Duodenal mucosa (tissue), 2 donors: ENCODE measurements at regions not wholly inside any gene's neighbourhood (a gene's known extent, or its start where the extent isn't known, plus 50 kb on each side); places are given as distances from the start of the nearest gene placed in this dataset.

Source experiments
- H3K27ac ChIP-seq: one replicate; pipeline ENCODE4 v1.7.0; 2013; ENCODE audit warnings: low read depth, low read length
- H3K27me3 ChIP-seq, 2 donors: one replicate each; pipeline ENCODE4 v1.7.0; 2013; ENCODE audit warnings: low read length in 2 of 2, control low read depth in 1 of 2; ENCODE audit not compliant: insufficient read depth in 2 of 2, control insufficient read depth in 1 of 2
- H3K36me3 ChIP-seq, 2 donors: one replicate each; pipeline ENCODE4 v1.7.0; 2013; ENCODE audit warnings: low read length in 2 of 2, control low read depth in 1 of 2; ENCODE audit not compliant: insufficient read depth in 2 of 2, control insufficient read depth in 1 of 2
- H3K4me1 ChIP-seq, 2 donors: one replicate each; pipeline ENCODE4 v1.7.0; 2013; ENCODE audit warnings: low read length in 2 of 2, control low read depth in 1 of 2; ENCODE audit not compliant: insufficient read depth in 2 of 2, control insufficient read depth in 1 of 2
- H3K4me3 ChIP-seq, 2 donors: one replicate each; pipeline ENCODE4 v1.7.0; 2013; ENCODE audit warnings: low read length in 2 of 2, low read depth in 1 of 2
- H3K9ac ChIP-seq, 2 donors: one replicate each; pipeline ENCODE4 v1.7.0; 2013; ENCODE audit warnings: low read length in 2 of 2, low read depth in 1 of 2
- H3K9me3 ChIP-seq, 2 donors: one replicate each; pipeline ENCODE4 v1.7.0; 2013; ENCODE audit warnings: low read length in 2 of 2, control low read depth in 1 of 2; ENCODE audit not compliant: control insufficient read depth in 1 of 2

DNA sequence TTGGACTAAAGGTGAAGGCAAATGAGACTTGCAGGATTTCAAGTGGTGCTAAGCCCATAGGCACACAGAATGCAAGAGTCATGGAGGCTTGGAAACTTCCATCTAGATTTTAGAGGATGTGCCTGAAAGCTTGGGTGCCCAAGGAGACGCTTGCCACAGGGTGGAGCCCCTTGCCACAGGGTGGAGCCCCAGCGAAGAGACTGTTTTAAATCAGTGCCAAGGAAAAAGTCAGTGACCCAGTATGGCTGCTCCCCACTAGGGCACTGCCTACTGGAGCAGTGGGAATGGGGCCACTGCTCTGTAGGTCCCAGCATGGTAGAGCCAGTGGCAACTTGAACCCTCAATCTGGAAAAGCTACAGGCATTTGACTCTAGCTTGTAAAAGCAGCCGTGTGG lies 794.2 kb upstream of the LCORL start:
- no peak overlapping the region for H3K27ac ChIP-seq
- H3K36me3 ChIP-seq, result no peaks in the 10 kb centered on the region
- no peaks in the 10 kb centered on the region for H3K9me3 ChIP-seq
- H3K4me3 ChIP-seq, result no peak overlapping the region
- H3K9ac ChIP-seq, result no peak overlapping the region
- no peaks in the 10 kb centered on the region for H3K27me3 ChIP-seq
- H3K4me1 ChIP-seq, result peaks cover 0 to 5% of the 10 kb centered on the region in 2 donors

GRCh38 chr4:18815081-18815778 lies 793.7 kb upstream of the LCORL start:
- no peaks in the 10 kb centered on the region for H3K9me3 ChIP-seq
- no peak overlapping the region for H3K4me3 ChIP-seq
- no peak overlapping the region for H3K27ac ChIP-seq
- peaks cover 0 to 5% of the 10 kb centered on the region in 2 donors for H3K4me1 ChIP-seq
- no peak overlapping the region for H3K9ac ChIP-seq
- no peaks in the 10 kb centered on the region for H3K27me3 ChIP-seq
- H3K36me3 ChIP-seq, result no peaks in the 10 kb centered on the region

DNA sequence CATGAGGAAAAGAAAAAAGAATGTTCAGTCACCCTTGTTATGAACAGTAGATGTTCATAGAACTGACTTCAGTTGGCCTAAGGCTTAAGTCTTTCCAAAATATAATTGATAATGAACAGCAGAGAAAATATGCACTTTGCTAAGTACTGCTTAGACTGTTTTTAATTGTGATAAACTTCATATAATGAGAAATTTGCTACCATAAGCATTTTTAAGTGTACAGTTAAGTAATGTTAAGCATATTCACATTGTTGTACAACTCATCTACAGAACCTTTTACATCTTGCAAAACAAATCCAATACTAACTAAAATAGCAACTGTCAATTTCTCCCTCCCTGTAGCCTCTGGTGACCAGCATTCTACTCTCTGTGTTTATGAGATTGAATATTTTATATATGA lies 792.2 kb upstream of the LCORL start:
- H3K9me3 ChIP-seq, result no peaks in the 10 kb centered on the region
- no peaks in the 10 kb centered on the region for H3K36me3 ChIP-seq
- peaks cover 0 to 5% of the 10 kb centered on the region in 2 donors for H3K4me1 ChIP-seq
- H3K27ac ChIP-seq, result no peak overlapping the region
- H3K27me3 ChIP-seq, result no peaks in the 10 kb centered on the region
- no peak overlapping the region for H3K4me3 ChIP-seq
- H3K9ac ChIP-seq, result no peak overlapping the region

GRCh38 chr4:18813055-18813454 lies 791.5 kb upstream of the LCORL start:
- Histone ChIP-seq H3K9me3 (no peaks in the 10 kb centered on the region), H3K27ac (no peak overlapping the region), H3K9ac (no peak overlapping the region), H3K36me3 (no peaks in the 10 kb centered on the region), H3K4me1 (peaks cover 0 to 5% of the 10 kb centered on the region in 2 donors), H3K27me3 (no peaks in the 10 kb centered on the region), H3K4me3 (no peak overlapping the region)

DNA sequence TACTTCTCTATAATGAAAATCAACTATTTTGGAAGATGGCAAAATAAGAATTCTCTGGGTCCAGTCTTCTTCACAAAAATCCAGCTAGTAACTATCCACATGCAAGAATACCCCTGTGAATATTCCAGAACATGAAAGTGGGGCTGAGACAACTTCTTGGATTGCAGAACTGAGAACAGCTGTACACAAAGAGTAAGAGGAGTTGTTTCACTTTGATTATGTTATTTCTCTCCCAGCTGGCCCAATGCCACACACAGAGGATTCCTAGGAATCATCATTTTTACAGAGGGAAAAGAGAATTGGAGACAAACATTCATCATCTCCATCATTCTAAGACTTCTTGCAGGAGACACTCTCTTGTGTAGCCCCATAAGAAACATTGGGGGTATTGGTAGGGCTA lies 782.2 kb upstream of the LCORL start:
- Histone ChIP-seq H3K4me3 (no peak overlapping the region), H3K27ac (no peak overlapping the region), H3K4me1 (no peaks in the 10 kb centered on the region), H3K27me3 (no peaks in the 10 kb centered on the region), H3K9me3 (no peaks in the 10 kb centered on the region), H3K9ac (no peak overlapping the region), H3K36me3 (no peaks in the 10 kb centered on the region)

DNA sequence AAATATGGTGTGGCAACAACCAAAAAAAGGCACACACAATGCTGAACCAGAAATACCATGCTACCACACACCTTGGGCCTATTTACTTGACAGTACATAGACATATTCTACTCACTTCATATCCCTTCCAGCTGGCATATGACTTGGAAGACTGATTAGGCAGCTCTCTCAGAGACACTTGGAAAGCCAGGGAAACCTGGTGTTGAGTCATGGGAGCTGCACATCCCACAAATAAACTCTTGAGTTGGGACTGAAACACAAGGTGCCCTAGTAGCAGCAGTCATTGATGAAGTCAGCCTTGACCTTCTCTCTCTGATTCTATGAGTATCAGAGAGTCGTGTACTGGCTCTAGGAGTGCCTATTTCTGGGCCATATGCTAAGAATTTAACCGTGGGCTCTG lies 776.6 kb upstream of the LCORL start:
- Histone ChIP-seq H3K27me3 (no peaks in the 10 kb centered on the region), H3K9me3 (no peaks in the 10 kb centered on the region)

DNA sequence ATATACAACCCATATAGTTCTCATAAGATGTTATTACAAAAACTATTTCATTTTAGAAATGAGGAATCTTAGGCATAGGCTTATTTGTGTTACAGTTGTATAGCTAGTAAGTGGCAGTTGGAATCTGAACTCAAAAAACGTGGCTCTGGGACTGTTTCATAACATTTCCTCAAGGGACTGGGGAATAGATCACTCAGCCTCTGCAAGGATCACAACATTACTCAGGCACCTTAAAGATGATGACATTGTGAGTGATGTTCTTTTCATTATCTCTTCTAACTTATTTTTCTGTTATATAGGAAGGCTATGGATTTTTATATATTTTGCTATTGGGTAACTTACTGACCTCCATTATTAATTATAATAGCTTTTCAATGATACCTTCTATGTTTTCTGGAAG lies 774.2 kb upstream of the LCORL start:
- Histone ChIP-seq H3K36me3 (no peaks in the 10 kb centered on the region), H3K27ac (no peak overlapping the region), H3K9ac (no peak overlapping the region), H3K4me1 (no peaks in the 10 kb centered on the region), H3K4me3 (no peak overlapping the region), H3K9me3 (no peaks in the 10 kb centered on the region), H3K27me3 (no peaks in the 10 kb centered on the region)

More for the DNA sequence above, 776.6 kb upstream of the LCORL start:
- Histone ChIP-seq H3K4me1 (no peaks in the 10 kb centered on the region), H3K4me3 (no peak overlapping the region), H3K36me3 (no peaks in the 10 kb centered on the region), H3K9ac (no peak overlapping the region), H3K27ac (no peak overlapping the region)

DNA sequence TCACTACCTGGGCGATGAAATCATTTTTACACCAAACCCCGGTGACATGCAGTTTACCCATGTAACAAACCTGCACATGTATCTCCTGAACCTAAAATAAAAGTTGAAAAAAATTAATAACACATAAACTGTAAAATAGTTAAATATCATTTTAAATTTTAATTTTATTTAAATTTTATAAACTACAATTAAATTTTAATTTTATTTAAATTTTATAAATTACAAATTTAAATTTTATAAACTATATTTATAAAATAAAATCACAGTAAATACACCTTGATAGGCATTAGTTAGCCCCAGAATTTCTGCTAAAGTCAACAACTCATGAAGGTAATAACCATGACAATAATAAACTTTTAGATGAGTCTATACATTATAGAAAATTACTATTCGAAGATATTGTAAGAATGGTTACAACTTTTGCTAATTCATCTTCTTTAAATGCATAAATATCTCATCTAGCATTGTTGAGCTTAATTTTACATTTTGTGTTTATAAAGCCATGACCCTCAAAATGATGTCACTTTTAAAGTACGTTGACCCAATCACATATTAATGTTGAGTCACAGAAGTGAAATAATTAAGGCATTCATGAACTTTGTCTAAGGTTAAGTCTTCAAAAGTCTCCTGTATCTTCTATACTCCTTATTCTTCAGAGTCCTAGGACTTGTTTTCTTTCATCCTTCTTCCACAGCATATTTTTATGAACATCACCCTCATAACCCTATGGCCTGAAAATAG lies 755.8 kb upstream of the LCORL start:
- Histone ChIP-seq H3K27me3 (no peaks in the 10 kb centered on the region), H3K27ac (no peak overlapping the region), H3K9me3 (no peaks in the 10 kb centered on the region), H3K4me3 (no peak overlapping the region), H3K9ac (no peak overlapping the region), H3K36me3 (no peaks in the 10 kb centered on the region), H3K4me1 (no peaks in the 10 kb centered on the region)

GRCh38 chr4:18767921-18768320 lies 746.4 kb upstream of the LCORL start:
- Histone ChIP-seq H3K4me1 (no peaks in the 10 kb centered on the region), H3K36me3 (no peaks in the 10 kb centered on the region), H3K9ac (no peak overlapping the region), H3K27me3 (no peaks in the 10 kb centered on the region), H3K9me3 (peaks cover 0 to 8% of the 10 kb centered on the region in 2 donors), H3K4me3 (no peak overlapping the region), H3K27ac (no peak overlapping the region)

DNA sequence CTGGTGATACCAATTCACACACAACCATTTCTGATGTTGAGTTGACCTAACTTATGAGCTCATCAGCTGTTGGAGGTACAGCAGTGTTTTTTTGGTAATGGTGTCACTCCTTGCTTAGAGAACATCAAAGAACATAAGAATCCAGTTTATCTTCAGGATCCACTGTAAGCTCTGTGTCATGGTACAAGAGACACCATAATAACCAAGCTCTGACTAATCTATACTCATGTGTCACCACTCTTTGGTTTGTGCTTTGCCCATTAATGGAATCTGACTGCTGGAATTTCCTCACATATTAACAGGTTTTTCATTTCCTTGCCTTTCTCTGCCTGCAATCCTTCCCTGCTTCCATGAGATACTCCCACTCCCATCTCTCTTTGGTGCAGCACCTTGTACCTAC lies 735.1 kb upstream of the LCORL start:
- Histone ChIP-seq H3K36me3 (no peaks in the 10 kb centered on the region), H3K9ac (no peak overlapping the region), H3K4me3 (no peak overlapping the region), H3K4me1 (no peaks in the 10 kb centered on the region), H3K9me3 (no peaks in the 10 kb centered on the region), H3K27ac (no peak overlapping the region), H3K27me3 (no peaks in the 10 kb centered on the region)
